Liver (tissue), 8 donors: ENCODE measurements at regions not wholly inside any gene's neighbourhood (a gene's known extent, or its start where the extent isn't known, plus 50 kb on each side); places are given as distances from the start of the nearest gene placed in this dataset.

Experiments used
- DNase-seq: peaks from one replicate; pipeline ENCODE4 v3.0.0-alpha.2; 2017; ENCODE audit warnings: low spot score
- H3K27ac ChIP-seq, 2 donors: one replicate each; pipeline ENCODE4 v1.7.0; 2013; ENCODE audit warnings: inconsistent platforms in 2 of 2, low read length in 2 of 2, control low read depth in 1 of 2, low read depth in 1 of 2, mild to moderate bottlenecking in 1 of 2
- H3K27me3 ChIP-seq, 4 donors: one replicate each; pipeline versions ENCODE4 v1.6.1 to v1.7.0; 2013; ENCODE audit warnings: low read length in 3 of 4, inconsistent platforms in 1 of 4, mild to moderate bottlenecking in 1 of 4, moderate library complexity in 1 of 4; ENCODE audit not compliant: control insufficient read depth in 4 of 4, insufficient read depth in 4 of 4
- H3K36me3 ChIP-seq, 4 donors: one replicate each; pipeline versions ENCODE4 v1.6.1 to v1.7.0; 2013; ENCODE audit warnings: low read length in 3 of 4, mild to moderate bottlenecking in 3 of 4, low read depth in 1 of 4, moderate library complexity in 1 of 4; ENCODE audit not compliant: control insufficient read depth in 4 of 4, insufficient read depth in 3 of 4
- H3K4me1 ChIP-seq, 4 donors: one replicate each; pipeline versions ENCODE4 v1.6.1 to v1.7.0; 2013; ENCODE audit warnings: low read length in 3 of 4, mild to moderate bottlenecking in 3 of 4, moderate library complexity in 1 of 4; ENCODE audit not compliant: control insufficient read depth in 4 of 4, insufficient read depth in 4 of 4
- H3K4me3 ChIP-seq, 3 donors: one replicate each; pipeline versions ENCODE4 v1.6.1 to v1.7.0; 2013; ENCODE audit warnings: low read length in 3 of 3, control low read depth in 1 of 3, low read depth in 1 of 3, mild to moderate bottlenecking in 1 of 3
- H3K9ac ChIP-seq, 2 donors: one replicate each; pipeline ENCODE4 v1.7.0; 2013; ENCODE audit warnings: low read length in 2 of 2, mild to moderate bottlenecking in 2 of 2, moderate library complexity in 2 of 2, control low read depth in 1 of 2, low read depth in 1 of 2
- H3K9me3 ChIP-seq, 4 donors: one replicate each; pipeline versions ENCODE4 v1.6.1 to v1.7.0; 2013; ENCODE audit warnings: low read length in 3 of 4; ENCODE audit not compliant: control insufficient read depth in 4 of 4
- FOXA2 ChIP-seq: IDR thresholded peaks from 2 replicates; pipeline ENCODE4 v1.6.1; 2016; ENCODE audit warnings: antibody characterized with exemption
- GABPA ChIP-seq, 2 donors: IDR thresholded peaks in 1 of 2; conservative IDR thresholded peaks in 1 of 2; 2 replicates each; pipeline ENCODE4 v1.6.1; 2016; ENCODE audit warnings: antibody characterized with exemption in 2 of 2, mild to moderate bottlenecking in 1 of 2, moderate library complexity in 1 of 2
- HNF4A ChIP-seq, 2 donors: conservative IDR thresholded peaks; 2 replicates each; pipeline ENCODE4 v1.6.1; 2016; ENCODE audit warnings: antibody characterized with exemption in 2 of 2, mild to moderate bottlenecking in 2 of 2
- HNF4G ChIP-seq: IDR thresholded peaks from 2 replicates; pipeline ENCODE4 v1.6.1; 2016; ENCODE audit warnings: antibody characterized with exemption
- JUND ChIP-seq, 2 donors: IDR thresholded peaks; 2 replicates each; pipeline ENCODE4 v1.6.1; 2016; ENCODE audit warnings: antibody characterized with exemption in 2 of 2
- NR2F2 ChIP-seq: IDR thresholded peaks from 2 replicates; pipeline ENCODE4 v1.6.1; 2016; ENCODE audit warnings: antibody characterized with exemption
- RAD21 ChIP-seq, 2 donors: IDR thresholded peaks; 2 replicates each; pipeline ENCODE4 v1.6.1; 2016; ENCODE audit warnings: antibody characterized with exemption in 2 of 2, mild to moderate bottlenecking in 2 of 2
- RXRA ChIP-seq, 2 donors: IDR thresholded peaks; 2 replicates each; pipeline ENCODE4 v1.6.1; 2017 to 2018; ENCODE audit warnings: antibody characterized with exemption in 2 of 2, mild to moderate bottlenecking in 1 of 2
- SP1 ChIP-seq: IDR thresholded peaks from 2 replicates; pipeline ENCODE4 v1.6.1; 2018; ENCODE audit warnings: antibody characterized with exemption, mild to moderate bottlenecking
- WGBS: extraction: QIAGEN DNeasy Blood & Tissue Kit; methylation state at CpG from one replicate; pipeline ENCODE4 v1.1.7; 2013; 5-methylcytosine and 5-hydroxymethylcytosine counted together
- TF ChIP-seq, protein P1 (sequence below): fragments of 150-350 bp; IDR thresholded peaks from 2 replicates; pipeline ENCODE4 v1.5.1; 2017; ENCODE audit warnings: improper control_type of control experiment, low read depth, low read length; ENCODE audit not compliant: missing input control
- TF ChIP-seq, protein P2 (sequence below): IDR thresholded peaks from 2 replicates; pipeline ENCODE4 v1.6.1; 2016; ENCODE audit warnings: antibody characterized with exemption
- TF ChIP-seq, protein P3 (sequence below): IDR thresholded peaks from 2 replicates; pipeline ENCODE4 v1.6.1; 2016; ENCODE audit warnings: antibody characterized with exemption
- TF ChIP-seq, protein P4 (sequence below): IDR thresholded peaks from 2 replicates; pipeline ENCODE4 v1.6.1; 2016; ENCODE audit warnings: antibody characterized with exemption, mild to moderate bottlenecking
- donor health status: healthy.
- donor health status: healthy.
- donor health status: healthy.
- donor health status: healthy.
- donor health status: healthy.

DNA sequence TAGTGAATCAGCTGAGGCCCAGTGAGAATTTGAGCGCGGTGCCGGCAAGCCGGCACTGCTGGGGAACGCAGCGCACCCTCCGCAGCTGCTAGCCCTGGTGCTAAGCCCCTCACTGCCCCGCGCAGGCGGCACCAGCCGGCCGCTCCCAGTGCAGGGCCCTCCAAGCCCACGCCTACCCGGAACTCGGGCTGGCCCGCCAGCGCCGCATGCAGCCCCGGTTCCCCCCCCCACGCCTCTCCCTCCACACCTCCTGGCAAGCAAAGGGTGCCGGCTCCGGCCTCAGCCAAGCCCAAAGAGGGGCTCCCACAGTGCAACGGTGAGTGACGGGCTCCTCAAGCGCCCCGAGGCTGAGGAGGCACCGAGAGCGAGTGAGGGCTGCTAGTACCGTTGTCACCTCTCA, 54.5 kb upstream of the VASH1 start (continued):
- no peak for TF ChIP-seq NR2F2
- TF ChIP-seq, protein P1, sequence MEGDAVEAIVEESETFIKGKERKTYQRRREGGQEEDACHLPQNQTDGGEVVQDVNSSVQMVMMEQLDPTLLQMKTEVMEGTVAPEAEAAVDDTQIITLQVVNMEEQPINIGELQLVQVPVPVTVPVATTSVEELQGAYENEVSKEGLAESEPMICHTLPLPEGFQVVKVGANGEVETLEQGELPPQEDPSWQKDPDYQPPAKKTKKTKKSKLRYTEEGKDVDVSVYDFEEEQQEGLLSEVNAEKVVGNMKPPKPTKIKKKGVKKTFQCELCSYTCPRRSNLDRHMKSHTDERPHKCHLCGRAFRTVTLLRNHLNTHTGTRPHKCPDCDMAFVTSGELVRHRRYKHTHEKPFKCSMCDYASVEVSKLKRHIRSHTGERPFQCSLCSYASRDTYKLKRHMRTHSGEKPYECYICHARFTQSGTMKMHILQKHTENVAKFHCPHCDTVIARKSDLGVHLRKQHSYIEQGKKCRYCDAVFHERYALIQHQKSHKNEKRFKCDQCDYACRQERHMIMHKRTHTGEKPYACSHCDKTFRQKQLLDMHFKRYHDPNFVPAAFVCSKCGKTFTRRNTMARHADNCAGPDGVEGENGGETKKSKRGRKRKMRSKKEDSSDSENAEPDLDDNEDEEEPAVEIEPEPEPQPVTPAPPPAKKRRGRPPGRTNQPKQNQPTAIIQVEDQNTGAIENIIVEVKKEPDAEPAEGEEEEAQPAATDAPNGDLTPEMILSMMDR = no peak
- no peak for TF ChIP-seq GABPA (IDR thresholded peaks at IDR 0.05 in 1 of 2, conservative IDR thresholded peaks at IDR 0.05 in 1 of 2)
- no peak for TF ChIP-seq FOXA2
- TF ChIP-seq JUND (IDR thresholded peaks at IDR 0.05) = no peak
- TF ChIP-seq RAD21 (IDR thresholded peaks at IDR 0.05) = no peak
- TF ChIP-seq, protein P2, sequence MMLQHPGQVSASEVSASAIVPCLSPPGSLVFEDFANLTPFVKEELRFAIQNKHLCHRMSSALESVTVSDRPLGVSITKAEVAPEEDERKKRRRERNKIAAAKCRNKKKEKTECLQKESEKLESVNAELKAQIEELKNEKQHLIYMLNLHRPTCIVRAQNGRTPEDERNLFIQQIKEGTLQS = no peak
- no peak for TF ChIP-seq HNF4A (conservative IDR thresholded peaks at IDR 0.05)

DNA sequence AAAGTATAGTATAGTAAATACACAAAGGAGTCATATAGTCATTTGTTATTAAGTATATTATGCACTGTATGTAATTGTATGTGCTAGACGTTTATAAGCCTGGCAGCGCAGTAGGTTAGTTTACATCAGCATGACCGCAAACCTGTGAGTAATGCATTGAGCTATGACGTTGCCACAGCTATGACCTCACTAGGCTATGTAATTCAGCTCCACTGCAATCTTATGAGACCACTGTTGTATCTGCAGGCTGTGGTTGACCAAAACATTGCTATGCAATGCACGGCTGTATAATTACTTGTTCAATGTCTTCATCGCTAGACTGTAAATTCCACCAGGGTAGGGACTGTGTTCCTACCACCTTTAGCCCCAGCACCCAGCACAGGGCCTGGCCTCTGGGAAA, 53.2 kb upstream of the VASH1 start:
- H3K9ac ChIP-seq = no peak overlapping the region
- H3K27ac ChIP-seq = no peak overlapping the region
- no peaks in the 10 kb centered on the region for H3K9me3 ChIP-seq
- no peaks in the 10 kb centered on the region for H3K36me3 ChIP-seq
- DNase-seq = no peak
- no peaks in the 10 kb centered on the region for H3K27me3 ChIP-seq
- no peak overlapping the region for H3K4me3 ChIP-seq
- no peak for TF ChIP-seq HNF4G
- TF ChIP-seq RXRA (IDR thresholded peaks at IDR 0.05) = no peak
- no peak for TF ChIP-seq SP1
- TF ChIP-seq, protein P1 = no peak
- TF ChIP-seq HNF4A (conservative IDR thresholded peaks at IDR 0.05) = no peak
- TF ChIP-seq, protein P3, sequence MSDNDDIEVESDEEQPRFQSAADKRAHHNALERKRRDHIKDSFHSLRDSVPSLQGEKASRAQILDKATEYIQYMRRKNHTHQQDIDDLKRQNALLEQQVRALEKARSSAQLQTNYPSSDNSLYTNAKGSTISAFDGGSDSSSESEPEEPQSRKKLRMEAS = no peak
- no peak for TF ChIP-seq GABPA (IDR thresholded peaks at IDR 0.05 in 1 of 2, conservative IDR thresholded peaks at IDR 0.05 in 1 of 2)
- TF ChIP-seq, protein P4, sequence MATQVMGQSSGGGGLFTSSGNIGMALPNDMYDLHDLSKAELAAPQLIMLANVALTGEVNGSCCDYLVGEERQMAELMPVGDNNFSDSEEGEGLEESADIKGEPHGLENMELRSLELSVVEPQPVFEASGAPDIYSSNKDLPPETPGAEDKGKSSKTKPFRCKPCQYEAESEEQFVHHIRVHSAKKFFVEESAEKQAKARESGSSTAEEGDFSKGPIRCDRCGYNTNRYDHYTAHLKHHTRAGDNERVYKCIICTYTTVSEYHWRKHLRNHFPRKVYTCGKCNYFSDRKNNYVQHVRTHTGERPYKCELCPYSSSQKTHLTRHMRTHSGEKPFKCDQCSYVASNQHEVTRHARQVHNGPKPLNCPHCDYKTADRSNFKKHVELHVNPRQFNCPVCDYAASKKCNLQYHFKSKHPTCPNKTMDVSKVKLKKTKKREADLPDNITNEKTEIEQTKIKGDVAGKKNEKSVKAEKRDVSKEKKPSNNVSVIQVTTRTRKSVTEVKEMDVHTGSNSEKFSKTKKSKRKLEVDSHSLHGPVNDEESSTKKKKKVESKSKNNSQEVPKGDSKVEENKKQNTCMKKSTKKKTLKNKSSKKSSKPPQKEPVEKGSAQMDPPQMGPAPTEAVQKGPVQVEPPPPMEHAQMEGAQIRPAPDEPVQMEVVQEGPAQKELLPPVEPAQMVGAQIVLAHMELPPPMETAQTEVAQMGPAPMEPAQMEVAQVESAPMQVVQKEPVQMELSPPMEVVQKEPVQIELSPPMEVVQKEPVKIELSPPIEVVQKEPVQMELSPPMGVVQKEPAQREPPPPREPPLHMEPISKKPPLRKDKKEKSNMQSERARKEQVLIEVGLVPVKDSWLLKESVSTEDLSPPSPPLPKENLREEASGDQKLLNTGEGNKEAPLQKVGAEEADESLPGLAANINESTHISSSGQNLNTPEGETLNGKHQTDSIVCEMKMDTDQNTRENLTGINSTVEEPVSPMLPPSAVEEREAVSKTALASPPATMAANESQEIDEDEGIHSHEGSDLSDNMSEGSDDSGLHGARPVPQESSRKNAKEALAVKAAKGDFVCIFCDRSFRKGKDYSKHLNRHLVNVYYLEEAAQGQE = no peak
- no peak for TF ChIP-seq JUND (IDR thresholded peaks at IDR 0.05)
- H3K4me1 ChIP-seq = no peaks in the 10 kb centered on the region
- 90% methylated on average over 6 of the region's 6 CpGs for WGBS
